ENCODE measurements at regions not wholly inside any gene's neighbourhood (a gene's known extent, or its start where the extent isn't known, plus 50 kb on each side); places are given as distances from the start of the nearest gene placed in this dataset.

DNA sequence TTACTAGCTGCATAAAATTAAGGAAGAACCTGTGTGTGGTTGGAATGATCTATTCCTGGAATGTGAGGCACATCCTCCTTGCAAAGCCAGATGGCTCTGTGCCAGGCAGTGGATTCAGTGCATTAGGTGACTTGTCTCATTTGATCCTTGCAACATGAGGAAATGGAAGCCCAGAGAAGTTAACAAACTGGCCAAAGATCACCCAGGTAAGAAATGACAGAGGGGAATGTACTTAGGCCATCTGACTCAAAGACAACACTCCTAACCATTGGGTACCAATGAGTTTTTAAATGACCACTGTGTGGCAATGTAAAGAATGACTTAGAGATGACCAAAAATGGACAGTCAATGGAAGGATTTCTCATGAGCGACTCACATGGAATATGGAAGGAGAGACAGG, 114.2 kb upstream of the RXFP2 start:
- Mint-ChIP-seq H3K27me3 (peaks cover 12% of the 10 kb centered on the region), H3K9me3 (no peaks in the 10 kb centered on the region), H3K4me1 (ENCODE audit: low read depth) (peaks cover 22% of the 10 kb centered on the region), H3K27ac (no peak overlapping the region), H3K36me3 (ENCODE audit: low read depth) (no peaks in the 10 kb centered on the region), H3K4me3 (no peak overlapping the region)
- intact Hi-C loops (cut with micrococcal nuclease): no loop called here

- Mint-ChIP-seq H3K9me3 (no peaks in the 10 kb centered on the region), H3K4me1 (ENCODE audit: low read depth) (peaks cover 40% of the 10 kb centered on the region), H3K36me3 (ENCODE audit: low read depth) (no peaks in the 10 kb centered on the region), H3K27ac (no peak overlapping the region), H3K4me3 (no peak overlapping the region), H3K27me3 (peaks cover 4% of the 10 kb centered on the region)
- intact Hi-C loops (cut with micrococcal nuclease): no loop called here
Measured at GRCh38 chr13:31627097-31627845, 112.1 kb upstream of the RXFP2 start.

DNA sequence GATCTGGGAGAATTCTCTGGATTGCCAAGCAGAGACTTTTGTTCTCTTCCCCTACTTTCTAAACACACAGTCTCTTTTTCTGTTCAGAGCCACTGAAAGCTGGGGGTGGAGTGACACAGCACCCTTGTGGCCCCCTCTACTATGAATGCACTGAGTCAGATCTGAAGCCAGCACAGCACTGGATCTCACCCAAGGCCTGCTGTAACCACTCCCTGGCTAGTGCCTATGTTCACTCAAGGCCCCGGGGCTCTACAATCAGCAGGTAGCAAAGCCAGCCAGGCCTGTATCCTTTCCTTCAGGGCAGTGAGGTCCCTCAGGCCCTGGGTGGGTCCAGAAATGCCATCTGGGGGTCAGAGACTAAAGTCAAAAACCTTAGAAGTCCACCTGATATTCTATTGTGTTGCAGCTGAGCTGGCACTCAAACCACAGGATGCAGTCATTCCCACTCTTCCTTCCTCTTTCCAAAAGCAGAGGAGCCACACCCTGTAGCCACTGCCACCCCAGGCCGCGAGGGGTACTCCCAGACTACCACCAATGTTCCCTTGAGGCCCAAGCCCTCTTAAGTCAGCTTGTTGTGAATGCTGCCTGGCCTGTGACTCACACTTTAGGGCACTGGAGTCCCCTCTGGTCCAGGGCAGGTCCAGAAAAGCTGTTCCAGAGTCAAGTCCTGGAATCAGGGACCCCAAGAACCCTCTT, 110.1 kb upstream of the RXFP2 start:
- Mint-ChIP-seq H3K4me1 (ENCODE audit: low read depth) (peaks cover 40% of the 10 kb centered on the region), H3K9me3 (peaks cover 15% of the 10 kb centered on the region), H3K36me3 (ENCODE audit: low read depth) (no peaks in the 10 kb centered on the region), H3K27me3 (no peaks in the 10 kb centered on the region), H3K4me3 (peak overlapping the region; percentile 30), H3K27ac (peak overlapping the region; percentile 87)
- intact Hi-C loops (cut with micrococcal nuclease): no loop called here

- Mint-ChIP-seq H3K27ac (peak overlapping the region; percentile 32), H3K9me3 (peaks cover 30% of the 10 kb centered on the region), H3K27me3 (no peaks in the 10 kb centered on the region), H3K4me1 (ENCODE audit: low read depth) (peaks cover 40% of the 10 kb centered on the region), H3K4me3 (no peak overlapping the region), H3K36me3 (ENCODE audit: low read depth) (no peaks in the 10 kb centered on the region)
- intact Hi-C loops (cut with micrococcal nuclease): no loop called here
Measured at GRCh38 chr13:31631071-31631470, 108.3 kb upstream of the RXFP2 start.

- Mint-ChIP-seq H3K36me3 (ENCODE audit: low read depth) (no peaks in the 10 kb centered on the region), H3K27ac (no peak overlapping the region), H3K9me3 (peaks cover 37% of the 10 kb centered on the region), H3K4me3 (no peak overlapping the region), H3K4me1 (ENCODE audit: low read depth) (peaks cover 39% of the 10 kb centered on the region), H3K27me3 (no peaks in the 10 kb centered on the region)
- intact Hi-C loops (cut with micrococcal nuclease): no loop called here
Measured at GRCh38 chr13:31631746-31632145, 107.6 kb upstream of the RXFP2 start.

- Mint-ChIP-seq H3K27ac (no peak overlapping the region), H3K27me3 (peaks cover 1% of the 10 kb centered on the region), H3K4me3 (no peak overlapping the region), H3K36me3 (ENCODE audit: low read depth) (no peaks in the 10 kb centered on the region), H3K4me1 (ENCODE audit: low read depth) (peaks cover 19% of the 10 kb centered on the region), H3K9me3 (peaks cover 49% of the 10 kb centered on the region)
- intact Hi-C loops (cut with micrococcal nuclease): no loop called here
Measured at GRCh38 chr13:31638577-31638976, 100.7 kb upstream of the RXFP2 start.

GRCh38 chr13:31639443-31640163, 99.7 kb upstream of the RXFP2 start:
- peaks cover 1% of the 10 kb centered on the region for H3K27me3 Mint-ChIP-seq
- H3K27ac Mint-ChIP-seq: no peak overlapping the region
- intact Hi-C loops (cut with micrococcal nuclease): no loop called here
- H3K4me1 Mint-ChIP-seq (ENCODE audit: low read depth): peaks cover 19% of the 10 kb centered on the region
- no peak overlapping the region for H3K4me3 Mint-ChIP-seq
- H3K9me3 Mint-ChIP-seq: peaks cover 40% of the 10 kb centered on the region
- no peaks in the 10 kb centered on the region for H3K36me3 Mint-ChIP-seq (ENCODE audit: low read depth)

GRCh38 chr13:31649766-31650165, 89.6 kb upstream of the RXFP2 start:
- intact Hi-C loops (cut with micrococcal nuclease): no loop called here
- Mint-ChIP-seq H3K4me1 (ENCODE audit: low read depth) (no peaks in the 10 kb centered on the region), H3K36me3 (ENCODE audit: low read depth) (no peaks in the 10 kb centered on the region), H3K9me3 (no peaks in the 10 kb centered on the region), H3K4me3 (no peak overlapping the region), H3K27ac (no peak overlapping the region), H3K27me3 (peaks cover 1% of the 10 kb centered on the region)

GRCh38 chr13:31653730-31654129, 85.6 kb upstream of the RXFP2 start:
- Mint-ChIP-seq H3K36me3 (ENCODE audit: low read depth) (no peaks in the 10 kb centered on the region), H3K27ac (no peak overlapping the region), H3K4me1 (ENCODE audit: low read depth) (no peaks in the 10 kb centered on the region), H3K9me3 (no peaks in the 10 kb centered on the region), H3K27me3 (no peaks in the 10 kb centered on the region), H3K4me3 (no peak overlapping the region)
- intact Hi-C loops (cut with micrococcal nuclease): no loop called here

DNA sequence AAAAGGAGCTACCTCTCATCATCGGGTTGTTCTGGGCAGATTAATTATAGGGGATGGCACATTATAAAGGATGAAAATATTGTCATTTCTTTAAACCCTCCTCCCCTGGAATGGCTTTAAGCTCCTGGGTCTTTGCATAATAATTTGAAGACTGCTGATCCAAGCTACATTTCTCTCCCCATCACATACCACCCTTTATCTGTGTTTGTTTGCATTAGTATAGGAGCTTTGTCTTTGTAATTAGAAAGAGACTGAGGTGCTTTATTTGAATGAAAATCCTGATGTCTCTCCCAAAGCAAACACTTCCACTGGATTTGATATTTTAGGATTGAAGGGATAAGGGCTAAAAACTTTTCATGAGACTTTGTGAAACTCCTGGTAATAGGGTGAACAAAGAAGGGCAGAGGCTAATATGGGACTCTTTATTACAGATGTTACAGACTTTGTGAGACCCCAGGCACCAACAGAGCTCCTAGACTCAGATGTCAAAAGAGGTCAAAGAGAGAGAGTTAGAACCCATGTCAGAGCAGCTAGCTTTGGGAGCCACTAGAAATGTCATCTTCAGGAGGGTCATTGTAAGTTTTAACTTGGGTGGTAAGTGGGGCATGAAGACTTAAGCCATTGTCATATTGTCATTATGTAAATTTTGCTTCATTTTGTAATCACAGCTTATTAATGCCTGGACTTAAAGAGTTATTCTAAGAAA, 75.3 kb upstream of the RXFP2 start:
- H3K27ac Mint-ChIP-seq: no peak overlapping the region
- intact Hi-C loops (cut with micrococcal nuclease): no loop called here
- H3K27me3 Mint-ChIP-seq: peaks cover 6% of the 10 kb centered on the region
- H3K9me3 Mint-ChIP-seq: peaks cover 14% of the 10 kb centered on the region
- H3K4me1 Mint-ChIP-seq (ENCODE audit: low read depth): no peaks in the 10 kb centered on the region
- no peak overlapping the region for H3K4me3 Mint-ChIP-seq
- H3K36me3 Mint-ChIP-seq (ENCODE audit: low read depth): no peaks in the 10 kb centered on the region

- peaks cover 5% of the 10 kb centered on the region for H3K4me1 Mint-ChIP-seq (ENCODE audit: low read depth)
- intact Hi-C loops (cut with micrococcal nuclease): no loop called here
- H3K4me3 Mint-ChIP-seq: no peak overlapping the region
- no peaks in the 10 kb centered on the region for H3K36me3 Mint-ChIP-seq (ENCODE audit: low read depth)
- no peak overlapping the region for H3K27ac Mint-ChIP-seq
- peaks cover 3% of the 10 kb centered on the region for H3K27me3 Mint-ChIP-seq
- H3K9me3 Mint-ChIP-seq: no peaks in the 10 kb centered on the region
Measured at GRCh38 chr13:31670831-31671617, 68.3 kb upstream of the RXFP2 start.

DNA sequence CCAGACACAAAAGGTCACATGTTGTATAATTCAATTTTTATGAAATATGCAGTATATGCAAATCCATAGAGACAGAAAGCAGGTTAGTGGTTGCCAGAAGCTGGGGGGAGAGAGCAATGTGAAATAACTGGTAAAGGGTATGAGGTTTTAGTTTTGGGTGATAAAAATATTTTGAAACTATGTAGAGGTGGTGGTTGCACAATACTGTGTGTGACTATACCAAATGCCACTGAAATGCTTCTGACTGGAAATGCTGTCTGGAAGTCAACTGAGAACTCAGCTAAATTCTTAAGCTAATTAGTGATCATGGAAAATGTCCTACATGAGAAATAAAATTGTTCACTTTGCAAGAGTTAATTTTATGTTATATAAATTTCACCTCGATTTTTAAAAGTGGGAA, 65.3 kb upstream of the RXFP2 start:
- intact Hi-C loops (cut with micrococcal nuclease): no loop called here
- peaks cover 3% of the 10 kb centered on the region for H3K27me3 Mint-ChIP-seq
- H3K36me3 Mint-ChIP-seq (ENCODE audit: low read depth): no peaks in the 10 kb centered on the region
- H3K4me1 Mint-ChIP-seq (ENCODE audit: low read depth): peaks cover 5% of the 10 kb centered on the region
- H3K9me3 Mint-ChIP-seq: no peaks in the 10 kb centered on the region
- no peak overlapping the region for H3K27ac Mint-ChIP-seq
- H3K4me3 Mint-ChIP-seq: no peak overlapping the region

GRCh38 chr13:31675440-31675953, 63.8 kb upstream of the RXFP2 start:
- Mint-ChIP-seq H3K4me3 (no peak overlapping the region), H3K36me3 (ENCODE audit: low read depth) (no peaks in the 10 kb centered on the region), H3K9me3 (no peaks in the 10 kb centered on the region), H3K27ac (no peak overlapping the region), H3K27me3 (peaks cover 3% of the 10 kb centered on the region), H3K4me1 (ENCODE audit: low read depth) (peaks cover 5% of the 10 kb centered on the region)
- intact Hi-C loops (cut with micrococcal nuclease): no loop called here
